NCI-H2171 (cell line): ENCODE measurements at regions not wholly inside any gene's neighbourhood (a gene's known extent, or its start where the extent isn't known, plus 50 kb on each side); places are given as distances from the start of the nearest gene placed in this dataset.

ENCODE experiments used
- DNase-seq: peaks from one replicate; lab custom pipeline; 2025; lab: John Stamatoyannopoulos, UW

GRCh38 chr5:8641786-8642505 is 773.0 kb downstream of the MTRR start:
- DNase-seq = peak; percentile 98

GRCh38 chr5:8644377-8644776 is 775.4 kb downstream of the MTRR start:
- DNase-seq = no peak

GRCh38 chr5:8647111-8647510 is 778.2 kb downstream of the MTRR start:
- no peak for DNase-seq

GRCh38 chr5:8650186-8650585 is 781.2 kb downstream of the MTRR start:
- DNase-seq = peak; percentile 47

- DNase-seq = no peak
These were observed 791.4 kb downstream of the MTRR start for GRCh38 chr5:8660133-8660893.

- no peak for DNase-seq
These were observed 794.4 kb downstream of the MTRR start for GRCh38 chr5:8663374-8663773.

GRCh38 chr5:8675182-8675581 is 806.2 kb downstream of the MTRR start:
- no peak for DNase-seq

- no peak for DNase-seq
These were observed 807.7 kb downstream of the MTRR start for GRCh38 chr5:8676695-8677094.

- DNase-seq = no peak
These were observed 813.4 kb downstream of the MTRR start for GRCh38 chr5:8682381-8682780.

- DNase-seq = peak; percentile 89
These were observed 814.5 kb downstream of the MTRR start for GRCh38 chr5:8683496-8683895.

- DNase-seq = no peak
These were observed 816.8 kb downstream of the MTRR start for GRCh38 chr5:8685704-8686103.

GRCh38 chr5:8686707-8687106 is 817.8 kb downstream of the MTRR start:
- DNase-seq = peak; percentile 62

- DNase-seq = no peak
These were observed 820.8 kb downstream of the MTRR start for GRCh38 chr5:8689773-8690172.

GRCh38 chr5:8691221-8691620 is 822.3 kb downstream of the MTRR start:
- no peak for DNase-seq

- DNase-seq = no peak
These were observed 824.4 kb downstream of the MTRR start for GRCh38 chr5:8693341-8693844.

GRCh38 chr5:8694545-8694944 is 825.6 kb downstream of the MTRR start:
- no peak for DNase-seq

- no peak for DNase-seq
These were observed 827.2 kb downstream of the MTRR start for GRCh38 chr5:8695902-8696845.

GRCh38 chr5:8700222-8700621 is 831.3 kb downstream of the MTRR start:
- no peak for DNase-seq

- no peak for DNase-seq
These were observed 831.7 kb downstream of the MTRR start for GRCh38 chr5:8700671-8701070.

- DNase-seq = no peak
These were observed 832.3 kb downstream of the MTRR start for GRCh38 chr5:8701251-8701650.

GRCh38 chr5:8710426-8710930 is 835.4 kb downstream of the SEMA5A start:
- DNase-seq = no peak

GRCh38 chr5:8714198-8714597 is 831.7 kb downstream of the SEMA5A start:
- DNase-seq = no peak
